Vagina (tissue), 2 donors: ENCODE measurements at regions not wholly inside any gene's neighbourhood (a gene's known extent, or its start where the extent isn't known, plus 50 kb on each side); places are given as distances from the start of the nearest gene placed in this dataset.

Experiments
- CTCF ChIP-seq, 3 experiments: fragments of 450-650 bp in 2 of 3; fragments of 200-600 bp in 1 of 3; sonication (generic) in 1 of 3; IDR thresholded peaks; one replicate each; pipeline ENCODE4 v1.5.1; 2017 to 2019; ENCODE audit warnings: antibody characterized with exemption in 3 of 3, mild to moderate bottlenecking in 2 of 3, moderate library complexity in 2 of 3
- POLR2A ChIP-seq, 2 donors: fragments of 450-650 bp; IDR thresholded peaks; one replicate each; pipeline ENCODE4 v1.6.1; 2017; ENCODE audit warnings: antibody characterized with exemption in 2 of 2, mild to moderate bottlenecking in 2 of 2, moderate library complexity in 2 of 2
- POLR2AphosphoS5 ChIP-seq, 2 donors: sonication (generic); formaldehyde crosslinking; IDR thresholded peaks; one replicate each; pipeline ENCODE4 v1.9.0; 2017; ENCODE audit warnings: antibody characterized with exemption in 2 of 2, mild to moderate bottlenecking in 2 of 2, low read depth in 1 of 2; ENCODE audit not compliant: insufficient read depth in 1 of 2

DNA sequence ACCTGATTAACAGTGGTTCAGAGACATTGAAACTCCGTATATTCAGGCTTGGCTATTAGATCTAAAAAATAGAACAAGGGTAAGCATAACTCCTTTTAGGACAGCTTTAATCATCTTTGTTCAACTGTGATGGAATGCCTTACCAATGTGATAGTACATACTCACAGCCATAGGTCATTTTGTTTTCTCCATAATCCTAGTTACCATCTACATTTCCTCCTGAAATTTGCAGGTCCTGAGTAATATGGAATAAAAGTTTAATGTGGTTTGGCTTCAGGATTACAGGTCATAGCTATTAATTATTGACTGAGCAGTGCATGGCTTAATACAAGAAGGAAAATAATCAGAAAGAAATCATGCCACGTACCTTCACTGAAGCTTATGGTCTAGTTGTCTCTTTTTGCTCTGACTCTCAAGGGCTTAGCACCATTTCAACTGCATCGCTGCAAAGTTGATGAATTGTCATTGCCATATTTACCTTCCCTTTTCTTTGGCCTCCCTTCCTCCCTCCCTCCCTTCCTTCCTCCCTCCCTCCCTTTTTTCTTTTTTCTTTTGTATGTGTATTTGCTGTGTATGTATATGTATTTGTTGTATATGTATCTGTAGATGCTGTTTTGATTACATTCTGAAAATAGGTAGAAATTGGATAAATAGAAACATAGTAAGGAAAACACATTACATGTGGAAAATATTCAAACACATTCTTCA lies 250.9 kb upstream of the ZNF608 start:
- TF ChIP-seq CTCF (IDR thresholded peaks at IDR 0.05): no peak
- TF ChIP-seq POLR2A (IDR thresholded peaks at IDR 0.05): no peak
- no peak for TF ChIP-seq POLR2AphosphoS5 (IDR thresholded peaks at IDR 0.05; ENCODE audit: insufficient read depth in 1 of 2, low read depth in 1 of 2)
